H1 (cell line): ENCODE measurements at regions not wholly inside any gene's neighbourhood (a gene's known extent, or its start where the extent isn't known, plus 50 kb on each side); places are given as distances from the start of the nearest gene placed in this dataset.

Experiments used
- ATF3 ChIP-seq: IDR thresholded peaks from 2 replicates; pipeline ENCODE4 v1.6.1; 2011; ENCODE audit warnings: low read depth, mild to moderate bottlenecking, low read length; ENCODE audit not compliant: insufficient read depth
- CEBPB ChIP-seq: IDR thresholded peaks from 2 replicates; pipeline ENCODE4 v1.6.1; 2012; ENCODE audit warnings: low read depth, low read length
- CHD2 ChIP-seq: IDR thresholded peaks from 2 replicates; pipeline ENCODE4 v1.6.1; 2012; ENCODE audit warnings: low read length, improper control_type of control experiment
- CTCF ChIP-seq, 3 experiments: IDR thresholded peaks; 1 replicate in 2 of 3; 2 replicates in 1 of 3; pipeline versions ENCODE4 v1.5.1 to v1.6.1; 2011; ENCODE audit warnings: low read length in 3 of 3, mild to moderate bottlenecking in 3 of 3, inconsistent platforms in 2 of 3, low read depth in 1 of 3, moderate library complexity in 1 of 3; ENCODE audit not compliant: insufficient read depth in 1 of 3; ENCODE audit errors: control extremely low read depth in 1 of 3
- EZH2 ChIP-seq: fragments of 200-600 bp; sonication (generic); IDR thresholded peaks from 2 replicates; pipeline ENCODE4 v1.7.1; 2012; ENCODE audit warnings: low read depth, mild to moderate bottlenecking, moderate library complexity, low read length, inconsistent platforms; ENCODE audit not compliant: severe bottlenecking
- GABPA ChIP-seq: IDR thresholded peaks from 2 replicates; pipeline ENCODE4 v1.6.1; 2011; ENCODE audit warnings: mild to moderate bottlenecking, low read length, moderate library complexity, borderline replicate concordance; ENCODE audit not compliant: insufficient read depth
- JUN ChIP-seq: IDR thresholded peaks from 2 replicates; pipeline ENCODE4 v1.6.1; 2011; ENCODE audit warnings: low read depth, mild to moderate bottlenecking, improper control_type of control experiment, low read length
- NRF1 ChIP-seq: IDR thresholded peaks from 2 replicates; pipeline ENCODE4 v1.6.1; 2011; ENCODE audit warnings: mild to moderate bottlenecking, low read depth, low read length, improper control_type of control experiment
- RAD21 ChIP-seq, 2 experiments: IDR thresholded peaks in 1 of 2; conservative IDR thresholded peaks in 1 of 2; 2 replicates each; pipeline ENCODE4 v1.6.1; 2011; ENCODE audit warnings: low read depth in 2 of 2, low read length in 2 of 2, improper control_type of control experiment in 1 of 2, inconsistent platforms in 1 of 2, mild to moderate bottlenecking in 1 of 2, moderate library complexity in 1 of 2
- SP1 ChIP-seq: IDR thresholded peaks from 2 replicates; pipeline ENCODE4 v1.6.1; 2011; ENCODE audit warnings: low read depth, low read length
- TAF1 ChIP-seq: IDR thresholded peaks from 2 replicates; pipeline ENCODE4 v1.6.1; 2011; ENCODE audit warnings: mild to moderate bottlenecking, low read depth, low read length
- TCF12 ChIP-seq: IDR thresholded peaks from 2 replicates; pipeline ENCODE4 v1.6.1; 2011; ENCODE audit warnings: low read depth, mild to moderate bottlenecking, low read length
- TF ChIP-seq, protein P1 (sequence below): fragments of 300-600 bp; sonication (generic); IDR thresholded peaks from 2 replicates; pipeline ENCODE4 v1.7.1; 2012; ENCODE audit warnings: low read length, moderate library complexity, mild to moderate bottlenecking, inconsistent platforms; ENCODE audit not compliant: insufficient replicate concordance

DNA sequence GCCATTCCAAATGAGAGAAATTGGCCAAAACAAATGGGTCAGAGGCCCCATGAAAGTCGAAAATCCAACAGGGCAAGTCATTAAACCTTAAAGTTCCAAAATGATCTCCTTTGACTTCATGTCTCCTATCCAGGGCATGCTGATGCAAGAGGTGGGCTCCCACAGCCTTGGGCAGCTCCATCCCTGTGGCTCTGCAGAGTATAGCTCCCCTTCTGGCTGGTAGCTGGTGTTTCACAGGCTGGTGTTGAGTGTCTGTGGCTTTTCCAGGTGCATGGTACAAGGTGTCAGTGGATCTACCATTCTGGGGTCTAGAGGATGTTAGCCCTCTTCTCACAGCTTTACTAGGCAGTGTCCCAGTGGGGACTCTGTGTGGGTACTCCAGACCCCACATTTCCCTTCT lies 115.2 kb upstream of the LAMA2 start:
- TF ChIP-seq CTCF (IDR thresholded peaks at IDR 0.05; ENCODE audit: control extremely low read depth in 1 of 3, insufficient read depth in 1 of 3, low read depth in 1 of 3, low read length in 3 of 3) (no peak), SP1 (no peak), EZH2 (no peak), TAF1 (no peak), ATF3 (no peak), CHD2 (no peak), RAD21 (IDR thresholded peaks at IDR 0.05 in 1 of 2, conservative IDR thresholded peaks at IDR 0.05 in 1 of 2; ENCODE audit: low read depth in 2 of 2, low read length in 2 of 2) (no peak), GABPA (no peak), TCF12 (no peak), CEBPB (no peak), JUN (no peak), NRF1 (no peak)
- TF ChIP-seq, protein P1, sequence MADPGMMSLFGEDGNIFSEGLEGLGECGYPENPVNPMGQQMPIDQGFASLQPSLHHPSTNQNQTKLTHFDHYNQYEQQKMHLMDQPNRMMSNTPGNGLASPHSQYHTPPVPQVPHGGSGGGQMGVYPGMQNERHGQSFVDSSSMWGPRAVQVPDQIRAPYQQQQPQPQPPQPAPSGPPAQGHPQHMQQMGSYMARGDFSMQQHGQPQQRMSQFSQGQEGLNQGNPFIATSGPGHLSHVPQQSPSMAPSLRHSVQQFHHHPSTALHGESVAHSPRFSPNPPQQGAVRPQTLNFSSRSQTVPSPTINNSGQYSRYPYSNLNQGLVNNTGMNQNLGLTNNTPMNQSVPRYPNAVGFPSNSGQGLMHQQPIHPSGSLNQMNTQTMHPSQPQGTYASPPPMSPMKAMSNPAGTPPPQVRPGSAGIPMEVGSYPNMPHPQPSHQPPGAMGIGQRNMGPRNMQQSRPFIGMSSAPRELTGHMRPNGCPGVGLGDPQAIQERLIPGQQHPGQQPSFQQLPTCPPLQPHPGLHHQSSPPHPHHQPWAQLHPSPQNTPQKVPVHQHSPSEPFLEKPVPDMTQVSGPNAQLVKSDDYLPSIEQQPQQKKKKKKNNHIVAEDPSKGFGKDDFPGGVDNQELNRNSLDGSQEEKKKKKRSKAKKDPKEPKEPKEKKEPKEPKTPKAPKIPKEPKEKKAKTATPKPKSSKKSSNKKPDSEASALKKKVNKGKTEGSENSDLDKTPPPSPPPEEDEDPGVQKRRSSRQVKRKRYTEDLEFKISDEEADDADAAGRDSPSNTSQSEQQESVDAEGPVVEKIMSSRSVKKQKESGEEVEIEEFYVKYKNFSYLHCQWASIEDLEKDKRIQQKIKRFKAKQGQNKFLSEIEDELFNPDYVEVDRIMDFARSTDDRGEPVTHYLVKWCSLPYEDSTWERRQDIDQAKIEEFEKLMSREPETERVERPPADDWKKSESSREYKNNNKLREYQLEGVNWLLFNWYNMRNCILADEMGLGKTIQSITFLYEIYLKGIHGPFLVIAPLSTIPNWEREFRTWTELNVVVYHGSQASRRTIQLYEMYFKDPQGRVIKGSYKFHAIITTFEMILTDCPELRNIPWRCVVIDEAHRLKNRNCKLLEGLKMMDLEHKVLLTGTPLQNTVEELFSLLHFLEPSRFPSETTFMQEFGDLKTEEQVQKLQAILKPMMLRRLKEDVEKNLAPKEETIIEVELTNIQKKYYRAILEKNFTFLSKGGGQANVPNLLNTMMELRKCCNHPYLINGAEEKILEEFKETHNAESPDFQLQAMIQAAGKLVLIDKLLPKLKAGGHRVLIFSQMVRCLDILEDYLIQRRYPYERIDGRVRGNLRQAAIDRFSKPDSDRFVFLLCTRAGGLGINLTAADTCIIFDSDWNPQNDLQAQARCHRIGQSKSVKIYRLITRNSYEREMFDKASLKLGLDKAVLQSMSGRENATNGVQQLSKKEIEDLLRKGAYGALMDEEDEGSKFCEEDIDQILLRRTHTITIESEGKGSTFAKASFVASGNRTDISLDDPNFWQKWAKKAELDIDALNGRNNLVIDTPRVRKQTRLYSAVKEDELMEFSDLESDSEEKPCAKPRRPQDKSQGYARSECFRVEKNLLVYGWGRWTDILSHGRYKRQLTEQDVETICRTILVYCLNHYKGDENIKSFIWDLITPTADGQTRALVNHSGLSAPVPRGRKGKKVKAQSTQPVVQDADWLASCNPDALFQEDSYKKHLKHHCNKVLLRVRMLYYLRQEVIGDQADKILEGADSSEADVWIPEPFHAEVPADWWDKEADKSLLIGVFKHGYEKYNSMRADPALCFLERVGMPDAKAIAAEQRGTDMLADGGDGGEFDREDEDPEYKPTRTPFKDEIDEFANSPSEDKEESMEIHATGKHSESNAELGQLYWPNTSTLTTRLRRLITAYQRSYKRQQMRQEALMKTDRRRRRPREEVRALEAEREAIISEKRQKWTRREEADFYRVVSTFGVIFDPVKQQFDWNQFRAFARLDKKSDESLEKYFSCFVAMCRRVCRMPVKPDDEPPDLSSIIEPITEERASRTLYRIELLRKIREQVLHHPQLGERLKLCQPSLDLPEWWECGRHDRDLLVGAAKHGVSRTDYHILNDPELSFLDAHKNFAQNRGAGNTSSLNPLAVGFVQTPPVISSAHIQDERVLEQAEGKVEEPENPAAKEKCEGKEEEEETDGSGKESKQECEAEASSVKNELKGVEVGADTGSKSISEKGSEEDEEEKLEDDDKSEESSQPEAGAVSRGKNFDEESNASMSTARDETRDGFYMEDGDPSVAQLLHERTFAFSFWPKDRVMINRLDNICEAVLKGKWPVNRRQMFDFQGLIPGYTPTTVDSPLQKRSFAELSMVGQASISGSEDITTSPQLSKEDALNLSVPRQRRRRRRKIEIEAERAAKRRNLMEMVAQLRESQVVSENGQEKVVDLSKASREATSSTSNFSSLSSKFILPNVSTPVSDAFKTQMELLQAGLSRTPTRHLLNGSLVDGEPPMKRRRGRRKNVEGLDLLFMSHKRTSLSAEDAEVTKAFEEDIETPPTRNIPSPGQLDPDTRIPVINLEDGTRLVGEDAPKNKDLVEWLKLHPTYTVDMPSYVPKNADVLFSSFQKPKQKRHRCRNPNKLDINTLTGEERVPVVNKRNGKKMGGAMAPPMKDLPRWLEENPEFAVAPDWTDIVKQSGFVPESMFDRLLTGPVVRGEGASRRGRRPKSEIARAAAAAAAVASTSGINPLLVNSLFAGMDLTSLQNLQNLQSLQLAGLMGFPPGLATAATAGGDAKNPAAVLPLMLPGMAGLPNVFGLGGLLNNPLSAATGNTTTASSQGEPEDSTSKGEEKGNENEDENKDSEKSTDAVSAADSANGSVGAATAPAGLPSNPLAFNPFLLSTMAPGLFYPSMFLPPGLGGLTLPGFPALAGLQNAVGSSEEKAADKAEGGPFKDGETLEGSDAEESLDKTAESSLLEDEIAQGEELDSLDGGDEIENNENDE = no peak
